ENCODE measurements at regions not wholly inside any gene's neighbourhood (a gene's known extent, or its start where the extent isn't known, plus 50 kb on each side); places are given as distances from the start of the nearest gene placed in this dataset.

- TF ChIP-seq CTCF (IDR thresholded peaks at IDR 0.05) (no peak), ZNF219 (CRISPR knock-in tag; IDR thresholded peaks at IDR 0.05; ENCODE audit: borderline replicate concordance) (no peak), ZNF281 (CRISPR knock-in tag; IDR thresholded peaks at IDR 0.05) (no peak), ZSCAN18 (CRISPR knock-in tag; IDR thresholded peaks at IDR 0.05) (no peak), ZNF512 (CRISPR knock-in tag; IDR thresholded peaks at IDR 0.05; ENCODE audit: borderline replicate concordance) (no peak), CBFB (CRISPR knock-in tag; IDR thresholded peaks at IDR 0.05; ENCODE audit: low read depth) (no peak)
Measured at GRCh38 chr5:165003283-165003682, 1497.9 kb downstream of the MAT2B start.
